Panc1 (cell line): ENCODE measurements at regions not wholly inside any gene's neighbourhood (a gene's known extent, or its start where the extent isn't known, plus 50 kb on each side); places are given as distances from the start of the nearest gene placed in this dataset.

ENCODE experiments used
- ATAC-seq: fragments of 200-7000 bp; cut with Tn5 transposase; 2 replicates; pipeline ENCODE4 v1.9.1; 2020; ENCODE audit warnings: mild to moderate bottlenecking, moderate library complexity
- BruUV-seq: library from RNA; stranded (reverse); fragments of 400-500 nt; replicated peaks from 2 replicates; lab custom pipeline; 2021; lab: Mats Ljungman, UMichigan
- CTCF ChIA-PET: fragments of 300-600 bp; sonication (Branson Sonifier 250); formaldehyde crosslinking; loops from one replicate; lab custom pipeline; 2022; ENCODE audit warnings: antibody characterized with exemption; lab: Charles Lee
- POLR2A ChIA-PET: fragments of 300-600 bp; sonication (Branson Sonifier 250); formaldehyde crosslinking; loops from one replicate; lab custom pipeline; 2022; ENCODE audit warnings: antibody characterized with exemption; lab: Charles Lee
- DNase-seq: peaks from one replicate; pipeline ENCODE4 v3.0.0-alpha.2; 2010; ENCODE audit warnings: low read depth, low spot score
- H3K27ac ChIP-seq: 2 replicates; pipeline ENCODE4 v1.5.1; 2011; ENCODE audit warnings: mild to moderate bottlenecking, low read length, inconsistent platforms
- H3K27me3 ChIP-seq: fragments of 200-500 bp; sonication (Bioruptor generic); 2 replicates; pipeline ENCODE4 v1.6.0; 2014; ENCODE audit warnings: low read length, inconsistent platforms; ENCODE audit not compliant: control insufficient read depth, insufficient read depth
- H3K36me3 ChIP-seq: fragments of 200-500 bp; sonication (Bioruptor generic); 2 replicates; pipeline ENCODE4 v1.5.1; 2014; ENCODE audit warnings: inconsistent platforms, mild to moderate bottlenecking, low read length, moderate library complexity; ENCODE audit not compliant: control insufficient read depth, insufficient read depth
- H3K4me1 ChIP-seq: 2 replicates; pipeline ENCODE4 v1.5.1; 2011; ENCODE audit warnings: inconsistent platforms, mild to moderate bottlenecking, low read length, moderate library complexity; ENCODE audit not compliant: control insufficient read depth, insufficient read depth
- H3K4me3 ChIP-seq, 2 experiments: 2 replicates each; pipeline ENCODE4 v1.5.1; 2011 to 2012; ENCODE audit warnings: low read depth in 2 of 2, low read length in 2 of 2, mild to moderate bottlenecking in 2 of 2, inconsistent platforms in 1 of 2, moderate library complexity in 1 of 2
- H3K9me3 ChIP-seq: fragments of 200-500 bp; sonication (Bioruptor generic); 2 replicates; pipeline ENCODE4 v1.5.1; 2014; ENCODE audit warnings: low read depth, mild to moderate bottlenecking, inconsistent platforms, low read length, moderate library complexity; ENCODE audit not compliant: control insufficient read depth, insufficient read depth
- CTCF ChIP-seq: fragments of 450-650 bp; IDR thresholded peaks from 2 replicates; pipeline ENCODE4 v1.5.1; 2017; ENCODE audit warnings: mild to moderate bottlenecking
- POLR2AphosphoS5 ChIP-seq: IDR thresholded peaks from 2 replicates; pipeline ENCODE4 v1.6.1; 2012; ENCODE audit warnings: mild to moderate bottlenecking, low read depth, low read length, moderate library complexity
- REST ChIP-seq, 2 experiments: IDR thresholded peaks; 2 replicates each; pipeline ENCODE4 v1.6.1; 2011 to 2012; ENCODE audit warnings: low read depth in 2 of 2, control low read depth in 1 of 2, low read length in 1 of 2, mild to moderate bottlenecking in 1 of 2, moderate library complexity in 1 of 2; ENCODE audit not compliant: insufficient read depth in 1 of 2
- SIN3A ChIP-seq: IDR thresholded peaks from 2 replicates; pipeline ENCODE4 v1.6.1; 2012; ENCODE audit warnings: low read depth, mild to moderate bottlenecking, low read length, moderate library complexity, borderline replicate concordance; ENCODE audit not compliant: insufficient read depth
- TCF7L2 ChIP-seq: IDR thresholded peaks from 2 replicates; pipeline ENCODE4 v1.6.1; 2011; ENCODE audit warnings: mild to moderate bottlenecking, low read depth, low read length, inconsistent platforms
- in situ Hi-C: cut with HindIII; loops from 2 replicates; pipeline ENCODE4 v1.10.0; 2016; ENCODE audit warnings: low sequenced_read_pairs, low pct_unique_long_range_greater_than_20kb
- intact Hi-C: fragments of 100-400 bp; cut with micrococcal nuclease; formaldehyde crosslinking; loops from one replicate; pipeline ENCODE4 v1.10.0; 2022; ENCODE audit not compliant: unreplicated experiment

GRCh38 chrX:22690116-22690515, 309.6 kb upstream of the DDX53 start:
- no peaks in the 10 kb centered on the region for H3K9me3 ChIP-seq
- intact Hi-C loops, result no loop called here
- ATAC-seq, result no peak
- POLR2A ChIA-PET, result no interaction called here
- in situ Hi-C loops, result no loop called here
- no peak for DNase-seq
- no peak overlapping the region for H3K27ac ChIP-seq
- TF ChIP-seq SIN3A (no peak), CTCF (no peak), REST (IDR thresholded peaks at IDR 0.05; ENCODE audit: insufficient read depth in 1 of 2, low read depth in 2 of 2, low read length in 1 of 2) (no peak), TCF7L2 (no peak), POLR2AphosphoS5 (no peak)
- no peaks in the 10 kb centered on the region for H3K36me3 ChIP-seq
- no peaks in the 10 kb centered on the region for H3K27me3 ChIP-seq
- BruUV-seq, result no TSS peak
- no peak overlapping the region for H3K4me3 ChIP-seq
- CTCF ChIA-PET, result interaction anchor here (0.6 kb wide), 1 partner anchor 23 kb away, joined by 3 read pairs; no protein-coding TSS in a partner anchor
- H3K4me1 ChIP-seq, result no peaks in the 10 kb centered on the region

GRCh38 chrX:22691966-22692565, 307.7 kb upstream of the DDX53 start:
- Histone ChIP-seq H3K4me3 (no peak overlapping the region), H3K36me3 (no peaks in the 10 kb centered on the region), H3K27ac (no peak overlapping the region), H3K27me3 (no peaks in the 10 kb centered on the region), H3K9me3 (no peaks in the 10 kb centered on the region), H3K4me1 (no peaks in the 10 kb centered on the region)
- ATAC-seq, result no peak
- ChIA-PET CTCF (no interaction called here), POLR2A (no interaction called here)
- TF ChIP-seq TCF7L2, result no peak
- no peak for TF ChIP-seq SIN3A
- TF ChIP-seq REST (IDR thresholded peaks at IDR 0.05; ENCODE audit: insufficient read depth in 1 of 2, low read depth in 2 of 2, low read length in 1 of 2), result no peak
- TF ChIP-seq CTCF, result no peak
- TF ChIP-seq POLR2AphosphoS5, result no peak
- no peak for DNase-seq
- intact Hi-C loops (no loop called here), in situ Hi-C loops (no loop called here)
- BruUV-seq, result no TSS peak
